Tibial nerve (tissue), 4 donors: ENCODE measurements at regions not wholly inside any gene's neighbourhood (a gene's known extent, or its start where the extent isn't known, plus 50 kb on each side); places are given as distances from the start of the nearest gene placed in this dataset.
"Not testable (repeated sequence)": the region's sequence is repeated elsewhere in the genome, so short reads cannot be mapped to it uniquely, and the experiment has no call there.

ENCODE experiments used
- EP300 ChIP-seq, 2 donors: sonication (generic); formaldehyde crosslinking; IDR thresholded peaks; one replicate each; pipeline ENCODE4 v1.6.1; 2017; ENCODE audit warnings: antibody characterized with exemption in 2 of 2, mild to moderate bottlenecking in 1 of 2
- POLR2A ChIP-seq, 2 donors: fragments of 450-650 bp; IDR thresholded peaks; one replicate each; pipeline ENCODE4 v1.6.1; 2017; ENCODE audit warnings: antibody characterized with exemption in 2 of 2, mild to moderate bottlenecking in 2 of 2, moderate library complexity in 2 of 2
- TF ChIP-seq, protein P1 (sequence below), 5 experiments: fragments of 200-600 bp in 3 of 5; fragments of 450-650 bp in 2 of 5; sonication (generic) in 3 of 5; IDR thresholded peaks; one replicate each; pipeline ENCODE4 v1.5.1; 2016 to 2019; ENCODE audit warnings: antibody characterized with exemption in 5 of 5, mild to moderate bottlenecking in 3 of 5, moderate library complexity in 2 of 5

DNA sequence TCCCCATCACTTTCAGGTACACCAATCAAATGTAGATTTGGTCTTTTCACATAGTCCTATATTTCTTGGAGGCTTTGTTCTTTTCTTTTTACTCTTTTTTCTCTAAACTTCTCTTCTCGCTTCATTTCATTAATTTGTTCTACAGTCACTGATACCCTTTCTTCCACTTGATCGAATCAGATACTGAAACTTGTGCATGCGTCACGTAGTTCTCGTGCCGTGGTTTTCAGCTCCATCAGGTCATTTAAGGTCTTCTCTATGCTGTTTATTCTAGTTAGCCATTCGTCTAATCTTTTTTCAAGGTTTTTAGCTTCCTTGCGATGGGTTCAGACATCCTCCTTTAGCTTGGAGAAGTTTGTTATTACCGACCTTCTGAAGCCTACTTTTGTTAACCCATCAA, 70.6 kb downstream of the DLEU7 start:
- not testable (repeated sequence) for TF ChIP-seq EP300, POLR2A (IDR thresholded peaks at IDR 0.05)
- TF ChIP-seq, protein P1, sequence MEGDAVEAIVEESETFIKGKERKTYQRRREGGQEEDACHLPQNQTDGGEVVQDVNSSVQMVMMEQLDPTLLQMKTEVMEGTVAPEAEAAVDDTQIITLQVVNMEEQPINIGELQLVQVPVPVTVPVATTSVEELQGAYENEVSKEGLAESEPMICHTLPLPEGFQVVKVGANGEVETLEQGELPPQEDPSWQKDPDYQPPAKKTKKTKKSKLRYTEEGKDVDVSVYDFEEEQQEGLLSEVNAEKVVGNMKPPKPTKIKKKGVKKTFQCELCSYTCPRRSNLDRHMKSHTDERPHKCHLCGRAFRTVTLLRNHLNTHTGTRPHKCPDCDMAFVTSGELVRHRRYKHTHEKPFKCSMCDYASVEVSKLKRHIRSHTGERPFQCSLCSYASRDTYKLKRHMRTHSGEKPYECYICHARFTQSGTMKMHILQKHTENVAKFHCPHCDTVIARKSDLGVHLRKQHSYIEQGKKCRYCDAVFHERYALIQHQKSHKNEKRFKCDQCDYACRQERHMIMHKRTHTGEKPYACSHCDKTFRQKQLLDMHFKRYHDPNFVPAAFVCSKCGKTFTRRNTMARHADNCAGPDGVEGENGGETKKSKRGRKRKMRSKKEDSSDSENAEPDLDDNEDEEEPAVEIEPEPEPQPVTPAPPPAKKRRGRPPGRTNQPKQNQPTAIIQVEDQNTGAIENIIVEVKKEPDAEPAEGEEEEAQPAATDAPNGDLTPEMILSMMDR (IDR thresholded peaks at IDR 0.05), result not testable (repeated sequence)
